ENCODE measurements at regions not wholly inside any gene's neighbourhood (a gene's known extent, or its start where the extent isn't known, plus 50 kb on each side); places are given as distances from the start of the nearest gene placed in this dataset.

DNA sequence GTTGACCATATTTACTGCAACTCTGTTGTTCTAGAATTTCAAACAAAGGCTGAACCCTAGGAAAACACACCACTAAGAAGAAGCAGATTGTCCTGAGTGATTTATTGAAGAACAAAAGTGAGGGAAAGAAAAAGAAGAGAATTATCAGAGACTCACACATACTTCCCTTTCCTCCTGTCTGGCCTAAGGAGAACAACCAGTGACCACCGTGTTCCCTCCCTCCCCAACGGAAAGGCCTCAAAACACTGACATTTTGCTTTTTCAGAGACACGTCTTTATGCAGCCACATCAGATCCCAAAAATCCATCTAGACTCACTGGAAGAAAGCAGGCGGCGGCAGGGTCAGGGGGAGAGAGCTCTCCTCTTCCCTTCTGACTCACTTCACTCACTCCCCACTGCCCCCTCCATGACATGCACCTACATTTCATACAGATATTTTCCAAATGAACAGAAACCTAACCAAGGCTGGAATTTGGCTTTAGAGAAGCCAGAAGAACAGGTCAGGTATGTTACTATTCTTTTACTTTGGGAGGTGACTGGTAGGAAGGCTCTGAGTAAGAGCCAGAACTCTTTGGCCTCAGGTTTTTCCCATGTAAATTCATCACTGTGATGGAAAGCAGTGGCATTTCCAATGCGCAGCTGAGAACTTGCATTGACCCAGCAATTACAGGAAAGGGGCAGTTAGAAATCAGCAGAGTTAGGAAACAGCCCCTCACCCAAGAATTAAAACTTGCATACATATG, 169.9 kb downstream of the BCL11A start:
- TF ChIP-seq HDGF (IDR thresholded peaks at IDR 0.05; ENCODE audit: borderline replicate concordance) (no peak), FOXA1 (IDR thresholded peaks at IDR 0.05) (no peak), ELF4 (IDR thresholded peaks at IDR 0.05) (no peak), ZNF384 (IDR thresholded peaks at IDR 0.05) (no peak), ARNT (IDR thresholded peaks at IDR 0.05) (no peak), FOXM1 (IDR thresholded peaks at IDR 0.05; ENCODE audit: borderline replicate concordance) (no peak)

Measured in HEK293T (cell line).